H9 (cell line): ENCODE measurements at regions not wholly inside any gene's neighbourhood (a gene's known extent, or its start where the extent isn't known, plus 50 kb on each side); places are given as distances from the start of the nearest gene placed in this dataset.
A peak's percentile ranks its signal among the peaks of the same experiment; 100 is the strongest.

Experiments used
- DNase-seq: peaks from one replicate; pipeline ENCODE4 v3.0.0-alpha.2; 2017
- H2AFZ ChIP-seq: one replicate; pipeline ENCODE4 v1.6.1; 2013; ENCODE audit warnings: mild to moderate bottlenecking, low read length, control low read depth, moderate library complexity
- H2AK5ac ChIP-seq: 2 replicates; pipeline ENCODE4 v1.6.1; 2013; ENCODE audit warnings: low read length, control low read depth, mixed read lengths; ENCODE audit not compliant: insufficient read length
- H2BK120ac ChIP-seq: one replicate; pipeline ENCODE4 v1.6.1; 2013; ENCODE audit warnings: low read depth, mild to moderate bottlenecking, low read length, control low read depth, inconsistent platforms; ENCODE audit not compliant: poor library complexity, severe bottlenecking
- H2BK12ac ChIP-seq: 2 replicates; pipeline ENCODE4 v1.6.1; 2013; ENCODE audit warnings: low read length, control low read depth, mixed read lengths, low read depth; ENCODE audit not compliant: insufficient read length
- H2BK15ac ChIP-seq: 2 replicates; pipeline ENCODE4 v1.6.1; 2013; ENCODE audit warnings: low read depth, low read length, control low read depth
- H2BK20ac ChIP-seq: one replicate; pipeline ENCODE4 v1.6.1; 2013; ENCODE audit warnings: low read depth, mild to moderate bottlenecking, low read length, control low read depth, inconsistent platforms; ENCODE audit not compliant: poor library complexity, severe bottlenecking
- H2BK5ac ChIP-seq: 2 replicates; pipeline ENCODE4 v1.6.1; 2013; ENCODE audit warnings: low read length, control low read depth, mixed read lengths; ENCODE audit not compliant: insufficient read length
- H3K14ac ChIP-seq: 2 replicates; pipeline ENCODE4 v1.6.1; 2013; ENCODE audit warnings: low read length, control low read depth; ENCODE audit not compliant: insufficient read depth
- H3K18ac ChIP-seq: 2 replicates; pipeline ENCODE4 v1.6.1; 2013; ENCODE audit warnings: low read depth, mild to moderate bottlenecking, mixed read lengths, low read length, control low read depth; ENCODE audit not compliant: insufficient read length
- H3K23ac ChIP-seq: 2 replicates; pipeline ENCODE4 v1.6.1; 2013; ENCODE audit warnings: low read length, control low read depth, mixed read lengths, low read depth; ENCODE audit not compliant: insufficient read length
- H3K23me2 ChIP-seq: 2 replicates; pipeline ENCODE4 v1.6.1; 2013; ENCODE audit warnings: low read depth, mild to moderate bottlenecking, mixed read lengths, low read length, control low read depth; ENCODE audit not compliant: insufficient read length, poor library complexity, severe bottlenecking
- H3K27ac ChIP-seq: 2 replicates; pipeline ENCODE4 v1.5.1; 2013; ENCODE audit warnings: low read length, control low read depth, mixed read lengths, low read depth; ENCODE audit not compliant: insufficient read length
- H3K27me3 ChIP-seq: 2 replicates; pipeline ENCODE4 v1.6.1; 2013; ENCODE audit warnings: low read length, control low read depth, inconsistent platforms; ENCODE audit not compliant: insufficient read depth
- H3K4ac ChIP-seq: 2 replicates; pipeline ENCODE4 v1.6.1; 2013; ENCODE audit warnings: low read depth, mild to moderate bottlenecking, control low read depth, inconsistent platforms, low read length, moderate library complexity
- H3K4me1 ChIP-seq: 2 replicates; pipeline ENCODE4 v1.6.1; 2013; ENCODE audit warnings: low read length, control low read depth, inconsistent platforms; ENCODE audit not compliant: insufficient read depth
- H3K4me2 ChIP-seq: 2 replicates; pipeline ENCODE4 v1.6.1; 2013; ENCODE audit warnings: low read length, control low read depth, mixed read lengths; ENCODE audit not compliant: insufficient read length, insufficient read depth
- H3K56ac ChIP-seq: 2 replicates; pipeline ENCODE4 v1.6.1; 2013; ENCODE audit warnings: low read depth, mild to moderate bottlenecking, mixed read lengths, low read length, control low read depth; ENCODE audit not compliant: insufficient read length
- H3K79me1 ChIP-seq: 2 replicates; pipeline ENCODE4 v1.6.1; 2013; ENCODE audit warnings: low read depth, mild to moderate bottlenecking, moderate library complexity, low read length, control low read depth, inconsistent platforms; ENCODE audit not compliant: insufficient read depth, poor library complexity, severe bottlenecking
- H3K79me2 ChIP-seq: 2 replicates; pipeline ENCODE4 v1.6.1; 2013; ENCODE audit warnings: low read length, control low read depth, inconsistent platforms; ENCODE audit not compliant: insufficient read depth
- H3K9ac ChIP-seq: 2 replicates; pipeline ENCODE4 v1.6.1; 2013; ENCODE audit warnings: low read length, control low read depth, mixed read lengths; ENCODE audit not compliant: insufficient read length; ENCODE audit errors: extremely low read depth
- H3K9me3 ChIP-seq: one replicate; pipeline ENCODE4 v1.6.1; 2013; ENCODE audit warnings: low read depth, low read length, inconsistent platforms; ENCODE audit not compliant: control insufficient read depth
- H3T11ph ChIP-seq: one replicate; pipeline ENCODE4 v1.6.1; 2013; ENCODE audit warnings: mild to moderate bottlenecking, low read length, control low read depth, inconsistent platforms
- H4K20me1 ChIP-seq: one replicate; pipeline ENCODE4 v1.6.1; 2013; ENCODE audit not compliant: control insufficient read depth, insufficient read length, insufficient read depth
- H4K5ac ChIP-seq: 2 replicates; pipeline ENCODE4 v1.6.1; 2013; ENCODE audit warnings: low read depth, mild to moderate bottlenecking, mixed read lengths, low read length, control low read depth; ENCODE audit not compliant: insufficient read length
- H4K8ac ChIP-seq: replicated peaks from 2 replicates; pipeline ENCODE4 v1.6.1; 2013; ENCODE audit warnings: low read length, control low read depth, mixed read lengths, low read depth; ENCODE audit not compliant: insufficient read length
- H4K91ac ChIP-seq: 2 replicates; pipeline ENCODE4 v1.6.1; 2013; ENCODE audit warnings: low read depth, mild to moderate bottlenecking, moderate library complexity, mixed read lengths, low read length, control low read depth; ENCODE audit not compliant: insufficient read length
- H3K27ac Mint-ChIP-seq, 3 experiments: 2 replicates in 2 of 3; 3 replicates in 1 of 3; pipeline ENCODE4 v1.8.0; 2020 to 2021; ENCODE audit warnings: mixed read lengths in 3 of 3, mild to moderate bottlenecking in 1 of 3, moderate library complexity in 1 of 3
- H3K27me3 Mint-ChIP-seq: 2 replicates; pipeline ENCODE4 v1.8.0; 2021; ENCODE audit warnings: low read depth, mild to moderate bottlenecking, moderate library complexity, mixed read lengths
- H3K36me3 Mint-ChIP-seq, 3 experiments: 2 replicates in 2 of 3; 3 replicates in 1 of 3; pipeline ENCODE4 v1.8.0; 2020 to 2021; ENCODE audit warnings: low read depth in 3 of 3, mixed read lengths in 3 of 3; ENCODE audit not compliant: insufficient read depth in 1 of 3
- H3K4me1 Mint-ChIP-seq, 2 experiments: 2 replicates each; pipeline ENCODE4 v1.8.0; 2020; ENCODE audit warnings: mixed read lengths in 2 of 2
- H3K4me3 Mint-ChIP-seq, 2 experiments: 2 replicates in 1 of 2; 3 replicates in 1 of 2; pipeline ENCODE4 v1.8.0; 2020 to 2021; ENCODE audit warnings: mild to moderate bottlenecking in 2 of 2, mixed read lengths in 2 of 2, moderate library complexity in 1 of 2
- H3K9me3 Mint-ChIP-seq, 2 experiments: 2 replicates in 1 of 2; 3 replicates in 1 of 2; pipeline ENCODE4 v1.8.0; 2020; ENCODE audit warnings: mild to moderate bottlenecking in 2 of 2, mixed read lengths in 2 of 2, moderate library complexity in 1 of 2
- WGBS: extraction: QIAGEN DNeasy Blood & Tissue Kit; methylation state at CpG from one replicate; pipeline ENCODE4 v1.1.7; 2013; ENCODE audit warnings: missing lambda C conversion rate, low lambda C conversion rate, mixed read lengths; ENCODE audit not compliant: insufficient read length; ENCODE audit errors: extremely low coverage; 5-methylcytosine and 5-hydroxymethylcytosine counted together
- TF ChIP-seq, protein P1 (sequence below): fragments of 200-600 bp; sonication (generic); conservative IDR thresholded peaks from 3 replicates; pipeline ENCODE4 v1.8.0; 2021; ENCODE audit warnings: antibody characterized with exemption, mild to moderate bottlenecking

- H3K27me3 Mint-ChIP-seq: no peaks in the 10 kb centered on the region; the same call in 1 of the 2 replicates
- H4K20me1 ChIP-seq: no peaks in the 10 kb centered on the region
- H3K56ac ChIP-seq: no peak overlapping the region
- H3K9ac ChIP-seq: no peak overlapping the region
- no peaks in the 10 kb centered on the region for H3K27me3 ChIP-seq
- no peaks in the 10 kb centered on the region for H3K79me2 ChIP-seq
- H3K23ac ChIP-seq: no peak overlapping the region
- H2AFZ ChIP-seq: no peak overlapping the region
- no peaks in the 10 kb centered on the region for H3K36me3 Mint-ChIP-seq
- no peak overlapping the region for H3K4ac ChIP-seq
- H2AK5ac ChIP-seq: no peak overlapping the region
- no peak overlapping the region for H4K5ac ChIP-seq
- peaks cover 19 to 31% of the 10 kb centered on the region in 2 experiments for H3K4me1 Mint-ChIP-seq
- no peak overlapping the region for H4K8ac ChIP-seq
- H4K91ac ChIP-seq: no peak overlapping the region
- H3K79me1 ChIP-seq: no peaks in the 10 kb centered on the region
- H3T11ph ChIP-seq: no peak overlapping the region
- peak overlapping the region in 2 of 3 experiments; percentile 62 to 76; a peak in 3 of 7 replicates for H3K27ac Mint-ChIP-seq
- TF ChIP-seq, protein P1, sequence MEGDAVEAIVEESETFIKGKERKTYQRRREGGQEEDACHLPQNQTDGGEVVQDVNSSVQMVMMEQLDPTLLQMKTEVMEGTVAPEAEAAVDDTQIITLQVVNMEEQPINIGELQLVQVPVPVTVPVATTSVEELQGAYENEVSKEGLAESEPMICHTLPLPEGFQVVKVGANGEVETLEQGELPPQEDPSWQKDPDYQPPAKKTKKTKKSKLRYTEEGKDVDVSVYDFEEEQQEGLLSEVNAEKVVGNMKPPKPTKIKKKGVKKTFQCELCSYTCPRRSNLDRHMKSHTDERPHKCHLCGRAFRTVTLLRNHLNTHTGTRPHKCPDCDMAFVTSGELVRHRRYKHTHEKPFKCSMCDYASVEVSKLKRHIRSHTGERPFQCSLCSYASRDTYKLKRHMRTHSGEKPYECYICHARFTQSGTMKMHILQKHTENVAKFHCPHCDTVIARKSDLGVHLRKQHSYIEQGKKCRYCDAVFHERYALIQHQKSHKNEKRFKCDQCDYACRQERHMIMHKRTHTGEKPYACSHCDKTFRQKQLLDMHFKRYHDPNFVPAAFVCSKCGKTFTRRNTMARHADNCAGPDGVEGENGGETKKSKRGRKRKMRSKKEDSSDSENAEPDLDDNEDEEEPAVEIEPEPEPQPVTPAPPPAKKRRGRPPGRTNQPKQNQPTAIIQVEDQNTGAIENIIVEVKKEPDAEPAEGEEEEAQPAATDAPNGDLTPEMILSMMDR: no peak
- no peaks in the 10 kb centered on the region; a peak in 1 of 5 replicates for H3K9me3 Mint-ChIP-seq
- no peak overlapping the region for H2BK20ac ChIP-seq
- DNase-seq: no peak
- no peak overlapping the region for H3K14ac ChIP-seq
- no CpG with 5 or more reads among the region's 4 CpGs for WGBS
- no peak overlapping the region for H2BK120ac ChIP-seq
- no peak overlapping the region for H3K4me2 ChIP-seq
- no peak overlapping the region for H3K4me3 Mint-ChIP-seq
- no peak overlapping the region for H2BK15ac ChIP-seq
- no peaks in the 10 kb centered on the region for H3K9me3 ChIP-seq
- H3K23me2 ChIP-seq: no peaks in the 10 kb centered on the region
- no peak overlapping the region for H2BK12ac ChIP-seq
- H3K18ac ChIP-seq: no peak overlapping the region
- H3K27ac ChIP-seq: no peak overlapping the region
- H2BK5ac ChIP-seq: no peak overlapping the region
- peaks cover 2% of the 10 kb centered on the region; the same call in 1 of the 2 replicates for H3K4me1 ChIP-seq
These were observed 348.7 kb downstream of the RWDD3 start for GRCh38 chr1:95582746-95583145.
